ENCODE measurements at regions not wholly inside any gene's neighbourhood (a gene's known extent, or its start where the extent isn't known, plus 50 kb on each side); places are given as distances from the start of the nearest gene placed in this dataset.
"Not testable (repeated sequence)": the region's sequence is repeated elsewhere in the genome, so short reads cannot be mapped to it uniquely, and the experiment has no call there.

DNA sequence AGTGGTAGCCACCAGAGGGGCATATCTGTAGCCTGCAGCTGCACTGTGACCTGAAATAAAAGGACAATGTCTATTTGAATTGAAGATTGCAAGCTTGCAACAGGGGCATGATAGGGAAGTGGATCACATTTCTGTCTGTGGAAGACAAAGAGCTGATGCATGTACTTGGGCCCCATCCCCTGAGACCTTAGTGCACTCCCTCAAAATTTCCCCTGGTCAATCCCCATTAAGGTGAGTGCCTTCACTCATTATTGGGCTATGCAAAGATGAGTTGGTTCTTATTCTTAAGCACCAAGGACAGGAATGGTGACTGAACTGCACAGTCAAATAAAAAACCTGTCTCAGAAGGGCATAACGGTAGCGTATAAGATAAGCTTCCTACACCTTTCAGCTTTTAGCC lies 273.1 kb upstream of the ARSJ start:
- no peak for DNase-seq

DNA sequence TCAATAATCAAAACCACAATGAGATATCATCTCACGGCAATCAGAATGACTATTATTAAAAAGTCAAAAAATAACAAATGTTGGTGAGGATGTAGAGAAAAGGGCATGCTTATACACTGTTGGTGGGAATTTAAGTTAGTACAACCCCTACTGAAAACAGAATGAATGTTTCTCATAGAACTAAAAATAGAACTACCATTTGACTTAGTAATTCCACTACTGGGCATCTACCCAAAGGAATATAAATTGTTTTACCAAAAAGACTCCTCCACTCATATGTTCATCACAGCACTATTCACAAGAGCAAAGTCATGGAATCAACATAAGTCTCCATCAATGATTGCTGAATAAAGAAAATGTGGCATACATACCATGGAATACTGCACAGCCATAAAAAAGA lies 278.1 kb upstream of the ARSJ start:
- no peak for DNase-seq

DNA sequence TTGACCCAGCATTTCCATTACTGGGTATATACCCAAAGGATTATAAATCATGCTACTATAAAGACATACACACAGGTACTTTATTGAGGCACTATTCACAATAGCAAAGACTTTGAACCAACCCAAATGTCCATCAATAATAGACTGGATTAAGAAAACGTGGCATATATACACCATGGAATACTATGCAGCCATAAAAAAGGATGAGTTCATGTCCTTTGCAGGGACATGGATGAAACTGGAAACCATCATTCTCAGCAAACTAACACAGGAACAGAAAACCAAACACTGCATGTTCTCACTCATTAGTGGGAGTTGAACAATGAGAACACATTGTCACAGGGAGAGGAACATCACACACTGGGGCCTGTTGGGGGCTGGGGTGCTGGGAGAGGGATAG lies 283.0 kb upstream of the ARSJ start:
- DNase-seq = not testable (repeated sequence)

DNA sequence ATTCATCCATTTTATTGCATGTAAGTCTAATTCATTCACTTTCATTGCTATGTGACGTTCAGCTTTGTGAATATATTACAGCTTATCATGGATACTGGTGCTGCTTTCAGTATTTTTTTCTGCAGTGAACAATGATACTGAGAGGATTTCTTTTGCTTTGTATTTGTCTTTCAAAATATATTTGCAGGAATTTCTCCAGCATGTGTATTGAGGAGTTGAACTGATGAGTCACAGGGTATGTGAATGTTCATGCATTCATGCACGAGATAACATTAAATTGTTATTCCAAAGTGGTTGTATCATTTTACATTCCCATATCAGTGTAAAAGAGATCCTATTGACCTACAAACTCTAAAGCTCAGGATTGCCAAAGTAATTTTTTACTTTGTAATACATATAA lies 283.8 kb upstream of the ARSJ start:
- no peak for DNase-seq

DNA sequence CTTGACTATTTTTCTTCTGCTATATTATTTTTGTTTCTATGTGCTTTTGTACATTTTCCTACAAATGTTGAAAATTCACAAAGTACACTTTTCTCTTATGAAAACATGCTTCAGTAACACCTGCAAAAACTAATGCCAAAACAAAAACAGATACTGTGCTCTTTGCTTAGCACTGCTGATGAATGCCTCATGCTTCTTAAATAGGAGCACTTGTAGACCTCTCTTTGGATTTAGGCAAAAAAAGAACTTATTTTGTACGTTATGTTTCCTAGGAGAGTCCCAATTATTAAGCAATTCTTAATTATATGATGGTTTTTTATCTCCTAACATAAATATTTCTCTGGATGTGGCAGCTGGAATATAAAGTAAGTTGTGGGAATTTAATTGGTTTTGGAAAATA lies 285.0 kb upstream of the ARSJ start:
- DNase-seq = no peak

DNA sequence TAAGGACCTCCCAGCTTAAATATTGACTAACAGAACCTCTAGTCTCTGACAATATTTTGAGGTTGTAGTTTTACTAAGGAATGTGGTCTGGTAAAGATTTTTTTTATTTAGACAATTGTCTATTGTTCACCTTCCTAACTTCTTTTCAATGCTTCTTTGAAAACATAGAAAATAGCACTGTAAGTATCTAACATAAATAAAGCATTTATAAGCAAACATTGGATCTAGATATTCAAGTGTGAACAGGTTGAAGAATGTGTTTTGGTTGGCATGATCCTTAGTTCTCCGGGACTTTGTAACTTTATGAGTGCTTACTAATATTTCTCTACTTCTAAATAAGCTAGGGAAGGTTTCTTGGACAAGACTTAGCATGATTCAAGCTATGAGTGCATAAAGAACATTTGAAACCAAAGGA lies 285.4 kb upstream of the ARSJ start:
- no peak for DNase-seq

DNA sequence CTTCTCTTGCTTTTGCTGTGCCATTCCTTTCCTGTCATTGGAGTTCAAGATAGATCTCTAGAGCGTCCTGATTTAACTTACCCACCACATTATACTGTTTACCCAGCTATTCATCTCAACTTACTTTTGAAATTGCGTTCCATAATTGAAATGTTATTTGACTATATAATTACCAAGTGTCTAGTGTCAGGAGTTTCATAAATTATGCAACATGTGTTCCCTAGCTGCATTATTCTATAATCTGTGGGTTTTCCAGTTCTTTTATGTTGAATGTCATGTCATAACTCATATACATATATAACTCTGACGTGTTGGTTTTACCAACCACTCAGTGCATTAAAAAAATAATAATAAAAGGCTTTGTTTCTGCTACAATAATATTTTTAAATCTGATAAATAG lies 285.9 kb upstream of the ARSJ start:
- DNase-seq = no peak

DNA sequence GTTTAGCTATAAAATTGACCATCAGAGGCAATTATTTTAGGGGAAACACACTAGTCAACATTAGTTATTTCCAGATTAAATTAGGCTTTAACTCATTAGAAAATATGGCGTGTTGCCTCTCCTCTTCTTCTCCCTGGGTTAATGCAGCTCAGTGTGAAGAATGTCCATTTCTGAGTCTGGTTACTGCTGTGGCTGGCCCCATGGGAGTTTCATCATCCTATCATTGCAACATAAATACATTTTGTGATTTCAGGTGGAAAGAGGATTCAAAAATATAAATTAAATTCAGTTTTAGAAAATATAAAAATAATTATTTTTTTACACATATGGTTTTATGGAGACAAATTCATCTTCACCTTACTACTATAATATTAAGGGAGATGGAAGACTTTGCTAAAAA lies 288.5 kb upstream of the ARSJ start:
- no peak for DNase-seq

DNA sequence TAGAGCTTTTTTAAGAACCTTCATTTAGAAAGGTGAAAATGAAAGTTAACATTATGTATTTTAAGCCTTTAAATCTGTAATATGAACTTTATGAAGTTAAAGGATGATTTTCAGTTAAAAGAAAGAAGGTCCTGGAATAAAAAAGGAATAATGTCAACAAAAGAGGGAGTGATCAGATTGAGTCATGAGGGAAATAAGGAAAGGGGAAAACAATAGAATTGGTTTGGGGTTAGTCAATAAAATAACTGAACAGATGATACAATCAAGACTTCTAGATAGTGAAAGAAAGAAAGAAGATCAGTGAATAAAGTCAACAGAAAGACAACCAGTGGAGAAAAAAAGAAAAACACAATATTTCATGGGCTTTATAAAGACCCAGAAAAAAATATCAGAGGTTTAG lies 291.6 kb upstream of the ARSJ start:
- no peak for DNase-seq

DNA sequence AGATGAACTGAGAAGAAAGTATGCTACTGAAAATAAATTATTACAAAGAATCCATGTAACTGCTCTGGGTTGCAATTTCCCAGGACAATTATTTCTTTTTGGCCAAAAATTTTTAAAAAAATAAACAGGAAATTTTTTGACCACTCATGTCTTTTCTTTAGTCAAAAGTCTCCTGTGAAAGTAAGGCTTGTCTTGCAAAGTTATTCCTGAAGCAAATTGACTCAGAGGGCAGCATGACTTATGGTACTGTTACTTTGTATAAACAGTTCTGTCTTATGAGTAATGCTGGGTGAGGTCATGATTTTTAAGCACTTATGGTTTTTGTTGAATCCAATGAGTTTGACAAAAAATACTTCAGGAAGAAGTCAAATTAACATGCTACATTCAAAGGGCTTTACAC lies 292.8 kb upstream of the ARSJ start:
- no peak for DNase-seq

DNA sequence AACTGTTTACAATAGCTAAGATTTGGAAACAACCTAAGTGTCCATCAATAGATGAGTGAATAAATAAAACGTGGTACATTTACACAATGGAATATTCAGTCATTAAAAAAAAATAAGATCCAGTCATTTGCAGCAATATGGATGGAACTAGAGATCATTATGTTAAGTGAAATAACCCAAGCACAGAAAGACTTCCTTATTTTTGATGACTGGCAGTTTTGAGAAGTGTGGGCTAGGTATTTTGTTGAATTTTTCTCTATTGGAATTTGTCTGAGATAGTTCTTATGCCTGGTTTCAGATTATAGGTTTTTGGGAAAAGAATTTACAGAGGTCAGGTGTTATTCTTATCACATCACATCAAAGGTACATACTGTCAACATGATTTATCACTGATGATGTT lies 293.8 kb upstream of the ARSJ start:
- DNase-seq = no peak

DNA sequence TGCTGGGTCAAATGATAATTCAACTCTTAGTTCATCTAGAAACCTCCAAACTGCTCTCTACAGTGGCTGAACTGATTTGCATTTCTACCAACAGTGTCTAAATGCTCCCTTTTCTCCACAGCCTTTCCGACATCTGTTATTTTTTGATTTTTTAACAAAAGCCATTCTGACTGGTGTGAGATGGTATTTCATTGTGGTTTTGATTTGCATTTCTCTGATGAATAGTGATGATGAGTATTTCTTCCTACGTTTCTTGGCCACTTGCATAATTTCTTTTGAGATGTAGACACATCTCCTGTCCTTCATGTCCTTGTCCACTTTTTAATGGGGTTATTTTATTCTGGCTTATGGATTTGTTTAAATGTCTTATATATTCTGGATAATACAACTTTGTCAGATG lies 298.2 kb upstream of the ARSJ start:
- DNase-seq = no peak

DNA sequence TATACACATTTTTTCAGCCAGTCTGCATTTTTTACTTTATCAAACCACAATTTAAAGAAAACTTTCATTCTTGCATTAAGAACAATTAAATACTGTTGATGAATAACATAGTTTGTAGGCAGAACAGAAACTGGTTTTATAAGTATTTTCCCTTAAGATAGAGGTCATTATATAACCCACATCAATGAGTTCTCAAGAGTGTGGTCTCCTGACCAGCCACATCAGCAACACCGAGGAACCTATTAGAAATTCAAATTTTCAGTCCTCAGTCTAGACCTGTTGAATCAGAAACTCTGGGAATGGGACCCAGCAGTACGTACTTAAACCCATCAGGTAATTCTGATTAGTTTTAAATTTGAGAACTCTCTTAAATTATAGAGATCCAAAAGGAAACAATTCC lies 299.6 kb upstream of the ARSJ start:
- DNase-seq = no peak

DNA sequence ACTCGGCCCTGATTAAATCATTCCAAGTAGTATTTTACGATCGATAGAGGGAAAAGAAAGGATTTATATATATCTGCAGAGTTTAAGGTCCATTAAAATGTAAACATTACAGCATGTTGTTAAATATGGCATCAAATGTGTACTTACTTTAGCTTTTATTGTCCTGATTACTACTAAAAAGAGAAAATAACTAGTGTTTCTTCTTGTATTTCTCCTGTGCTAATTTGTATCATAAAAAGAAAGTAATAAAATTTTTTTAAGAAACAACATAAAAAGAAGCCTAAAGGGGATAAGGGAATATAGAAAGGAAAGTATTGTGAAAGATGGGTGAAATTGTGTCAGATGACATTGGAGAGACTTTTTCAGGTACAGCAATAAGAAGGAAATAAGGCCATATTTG lies 300.3 kb upstream of the ARSJ start:
- no peak for DNase-seq

DNA sequence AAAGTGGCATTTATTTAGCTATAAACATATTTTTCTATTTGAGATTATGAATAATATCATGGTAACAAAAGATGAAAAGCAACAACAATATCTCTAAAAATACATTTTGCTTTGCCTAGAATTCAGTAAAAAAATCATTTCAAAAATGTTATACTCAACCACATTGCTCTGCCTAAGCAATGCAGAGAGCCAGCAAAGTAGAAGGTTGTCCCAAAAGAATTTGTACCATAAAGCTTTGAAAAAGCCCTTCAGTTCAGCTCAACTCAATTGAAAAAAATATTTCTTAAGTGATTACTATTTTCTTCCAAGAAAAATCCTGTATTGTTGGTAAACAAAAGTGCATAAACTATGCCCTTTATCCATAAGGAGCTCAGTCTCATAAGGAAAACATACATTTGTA lies 301.2 kb upstream of the ARSJ start:
- no peak for DNase-seq

DNA sequence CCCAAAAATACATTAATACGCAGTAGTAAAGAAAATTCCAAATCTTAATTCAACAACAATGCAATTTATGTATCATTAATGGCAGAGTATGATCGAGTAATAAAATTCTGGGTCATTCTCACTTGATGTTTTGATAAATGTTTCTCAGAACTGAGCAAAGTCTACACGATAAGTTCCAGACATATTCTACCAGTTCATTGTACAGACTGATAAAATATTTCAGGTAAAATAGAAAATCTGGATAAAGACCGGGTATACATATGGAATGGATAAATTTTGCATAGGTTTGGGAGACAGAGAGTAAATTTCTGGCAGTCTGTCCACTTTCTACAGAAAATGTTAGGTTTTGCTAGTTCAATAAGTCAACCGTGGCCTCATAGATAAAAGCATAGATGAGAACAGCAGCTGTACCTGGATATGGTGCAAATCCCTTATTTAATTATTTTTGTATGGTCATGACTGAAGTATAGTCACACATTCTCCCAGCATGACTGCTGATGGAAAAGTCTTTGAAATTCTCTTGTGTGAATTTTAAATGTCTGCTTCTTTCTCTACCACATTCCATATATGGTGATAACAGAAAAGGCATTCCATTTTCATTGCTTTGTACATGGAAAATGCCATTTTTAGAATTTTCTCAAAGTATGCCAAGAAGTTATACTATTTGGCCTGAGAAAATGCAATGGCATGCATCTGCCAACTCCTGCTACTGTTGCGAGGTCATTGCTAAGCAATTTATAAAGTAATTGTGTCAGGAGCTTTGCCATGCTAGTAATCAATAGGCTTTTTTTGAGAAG lies 301.9 kb upstream of the ARSJ start:
- no peak for DNase-seq

DNA sequence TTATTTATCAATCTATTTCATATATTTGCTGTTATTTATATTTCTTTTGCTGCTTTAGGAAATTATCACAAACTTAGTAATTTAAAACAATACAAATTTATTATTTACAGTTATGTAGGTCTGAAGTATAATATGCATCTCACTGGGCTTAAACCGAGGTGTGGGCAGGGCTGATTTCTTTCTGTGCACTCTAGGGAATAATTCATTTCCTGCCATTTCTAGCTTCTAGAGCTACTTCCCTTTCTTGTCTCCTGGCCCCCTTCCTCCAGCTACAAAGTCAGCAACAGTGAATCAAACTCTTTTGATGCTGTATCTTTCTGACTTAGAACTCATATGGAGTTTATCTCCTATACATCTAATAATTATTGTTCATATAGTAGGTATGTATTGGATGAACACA lies 303.5 kb upstream of the ARSJ start:
- DNase-seq = no peak

DNA sequence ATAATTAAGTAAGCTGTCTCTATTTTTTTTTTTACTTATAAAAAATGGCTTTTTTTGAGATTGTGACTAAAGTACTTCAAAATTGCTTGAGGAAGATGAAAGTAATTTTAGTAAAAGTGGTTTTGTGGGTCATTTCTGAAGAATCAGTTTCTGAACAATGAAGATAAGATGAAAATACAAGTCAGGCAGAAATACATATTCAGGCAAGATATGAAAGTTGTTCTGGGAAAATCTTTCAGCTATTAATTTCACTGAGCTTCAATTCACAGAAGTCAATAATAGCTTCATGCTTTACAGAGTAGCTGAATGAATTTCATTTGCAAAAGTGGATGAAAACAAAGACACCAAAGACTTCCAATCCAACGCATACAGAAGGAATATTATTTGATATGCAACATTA lies 305.2 kb upstream of the ARSJ start:
- DNase-seq = no peak

DNA sequence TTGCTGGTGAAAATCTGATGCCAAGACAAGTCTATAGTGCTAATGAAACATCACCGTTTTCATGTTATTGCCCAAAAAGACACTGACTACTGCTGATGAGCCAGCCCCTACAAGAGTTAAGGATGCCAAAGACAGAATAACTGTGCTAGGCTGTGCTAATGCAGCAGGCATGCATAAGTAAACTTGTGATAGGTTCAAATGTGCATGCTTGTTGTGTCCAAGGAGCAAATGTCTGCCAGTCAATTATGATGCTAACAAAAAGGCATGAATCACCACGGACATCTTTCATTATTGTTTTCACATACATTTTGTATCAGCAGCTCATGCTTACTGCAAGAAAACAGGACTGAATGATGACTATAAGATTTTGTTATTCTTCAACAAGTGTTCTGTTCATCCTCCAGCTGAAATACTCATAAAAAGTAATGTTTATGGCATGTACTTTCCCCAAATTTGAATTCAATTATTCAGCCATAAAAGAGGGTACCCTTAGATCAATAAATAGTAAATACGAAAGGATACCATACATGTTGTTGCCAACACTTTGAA lies 306.9 kb upstream of the ARSJ start:
- no peak for DNase-seq

DNA sequence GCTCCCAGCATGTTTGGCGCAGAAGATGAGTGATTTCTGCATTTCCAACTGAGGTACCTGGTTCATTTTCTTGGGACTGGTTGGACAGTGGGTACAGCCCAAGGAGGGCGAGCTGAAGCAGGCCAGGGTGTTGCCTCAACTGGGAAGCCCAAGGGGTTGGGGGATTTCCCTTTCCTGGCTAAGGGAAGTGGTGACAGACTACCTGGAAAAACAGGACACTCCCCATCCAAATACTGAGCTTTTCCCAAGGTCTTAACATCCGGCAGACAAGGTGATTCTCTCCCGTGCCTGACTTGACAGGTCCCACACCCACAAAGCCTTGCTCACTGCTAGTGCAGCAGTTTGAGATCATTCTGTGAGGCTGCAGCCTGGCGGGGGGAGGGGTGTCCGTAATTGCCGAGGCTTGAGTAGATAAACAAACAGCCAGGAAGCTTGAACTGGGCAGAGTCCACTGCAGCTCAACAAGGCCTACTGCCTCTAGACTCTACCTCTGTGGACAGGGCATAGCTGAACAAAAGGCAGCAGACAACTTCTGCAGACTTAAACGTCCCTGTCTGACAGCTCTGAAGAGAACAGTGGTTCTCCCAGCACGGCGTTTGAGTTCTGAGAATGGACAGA lies 307.7 kb upstream of the ARSJ start:
- no peak for DNase-seq

DNA sequence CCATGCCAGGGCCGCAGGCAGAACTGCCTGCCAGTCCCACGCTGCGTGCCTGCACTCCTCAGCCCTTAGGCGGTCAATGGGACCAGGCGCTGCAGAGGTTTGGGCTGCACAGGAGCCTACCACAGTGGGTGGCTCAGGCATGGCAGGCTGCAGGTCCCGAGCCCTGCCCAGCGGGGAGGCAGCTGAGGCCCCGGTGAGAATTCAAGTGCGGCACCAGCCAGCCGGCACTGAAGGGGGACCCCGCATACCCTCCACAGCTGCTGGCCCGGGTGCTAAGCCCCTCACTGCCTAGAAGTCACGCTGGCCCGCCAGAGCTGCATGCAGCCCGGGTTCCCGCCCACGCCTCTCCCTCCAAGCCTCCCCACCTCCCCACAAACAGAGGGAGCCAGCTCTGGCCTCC lies 302.5 kb upstream of the UGT8 start:
- no peak for DNase-seq

DNA sequence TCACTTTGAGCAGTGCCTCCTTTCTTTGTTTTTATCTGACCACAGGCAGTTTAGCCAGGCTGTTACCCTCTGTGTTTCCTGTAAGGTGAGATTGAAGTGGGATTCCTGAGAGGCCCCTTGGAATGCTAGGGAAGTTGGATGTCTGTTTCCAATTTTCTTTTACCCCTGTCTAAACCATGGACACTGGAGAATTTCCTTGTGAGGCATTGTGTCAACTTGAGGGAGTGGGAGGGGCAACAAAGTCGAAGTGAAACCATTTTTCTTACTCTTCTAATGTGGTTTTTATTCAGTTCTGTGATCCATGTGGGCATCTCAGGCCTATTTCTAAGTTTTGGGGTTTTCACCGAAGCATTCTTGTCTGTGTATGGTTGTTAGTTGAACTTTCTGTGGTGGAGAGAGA lies 296.1 kb upstream of the UGT8 start:
- no peak for DNase-seq

DNA sequence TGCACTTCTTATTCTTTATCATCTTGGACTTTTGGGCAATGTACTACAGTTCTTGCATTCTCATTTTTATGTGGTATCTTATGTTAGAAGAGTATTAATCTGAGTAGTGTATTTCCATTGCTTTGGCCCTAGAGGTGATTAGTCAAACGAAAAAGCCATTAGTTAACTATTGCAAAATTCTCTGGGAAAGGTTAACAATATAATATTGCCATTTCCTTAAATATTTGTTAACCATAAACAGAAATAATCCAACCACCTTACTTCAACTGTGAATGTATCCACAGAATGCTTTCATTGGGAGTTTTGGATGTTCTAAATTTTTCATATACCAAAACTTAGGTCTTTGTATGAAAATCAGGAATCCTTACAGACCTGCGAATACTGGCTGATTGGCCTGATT lies 294.6 kb upstream of the UGT8 start:
- no peak for DNase-seq

DNA sequence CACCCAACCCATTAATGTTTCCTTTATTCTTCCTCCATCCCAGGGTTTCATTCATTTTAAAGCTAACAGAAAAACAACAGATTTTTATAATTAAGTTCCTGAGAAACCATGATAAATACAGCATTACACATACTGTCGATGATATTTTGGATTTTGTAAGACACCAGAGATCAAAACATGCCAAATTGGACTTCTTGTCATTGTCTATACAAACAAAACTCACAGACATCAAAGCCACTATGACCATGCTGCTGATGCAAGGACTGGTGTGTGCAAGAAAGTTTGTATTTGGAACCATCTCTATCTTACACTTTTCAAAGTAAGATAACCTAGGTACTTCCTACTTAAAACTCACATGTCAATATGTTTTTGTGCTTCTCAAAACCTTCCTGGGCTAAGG lies 294.0 kb upstream of the UGT8 start:
- no peak for DNase-seq

DNA sequence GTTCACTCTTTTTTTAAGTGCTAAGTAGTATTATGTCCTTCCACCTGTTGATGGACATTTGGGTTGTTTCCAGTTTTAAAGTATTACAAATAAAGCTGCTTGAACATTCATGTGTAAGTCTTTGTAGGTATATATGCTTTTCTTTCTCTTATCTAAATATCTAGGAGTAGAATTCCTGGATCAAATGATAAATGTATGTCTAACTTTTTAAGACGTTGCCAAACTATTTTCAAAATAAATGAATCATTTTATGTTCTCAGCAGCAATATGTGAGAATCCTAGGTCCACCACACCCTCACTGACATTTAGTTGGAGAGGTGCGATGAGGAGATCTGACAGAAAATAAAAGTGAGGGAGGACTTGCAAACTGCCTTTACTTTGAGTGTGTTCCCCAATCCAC lies 291.7 kb upstream of the UGT8 start:
- DNase-seq = no peak

All from NCI-H446 treated with DMSO at 0.1 percent for 48 hours (cell line).